H9 (cell line): ENCODE measurements at regions not wholly inside any gene's neighbourhood (a gene's known extent, or its start where the extent isn't known, plus 50 kb on each side); places are given as distances from the start of the nearest gene placed in this dataset.

Experiments used
- DNase-seq: peaks from one replicate; pipeline ENCODE4 v3.0.0-alpha.2; 2017
- H2AFZ ChIP-seq: one replicate; pipeline ENCODE4 v1.6.1; 2013; ENCODE audit warnings: mild to moderate bottlenecking, low read length, control low read depth, moderate library complexity
- H2AK5ac ChIP-seq: 2 replicates; pipeline ENCODE4 v1.6.1; 2013; ENCODE audit warnings: low read length, control low read depth, mixed read lengths; ENCODE audit not compliant: insufficient read length
- H2BK120ac ChIP-seq: one replicate; pipeline ENCODE4 v1.6.1; 2013; ENCODE audit warnings: low read depth, mild to moderate bottlenecking, low read length, control low read depth, inconsistent platforms; ENCODE audit not compliant: poor library complexity, severe bottlenecking
- H2BK12ac ChIP-seq: 2 replicates; pipeline ENCODE4 v1.6.1; 2013; ENCODE audit warnings: low read length, control low read depth, mixed read lengths, low read depth; ENCODE audit not compliant: insufficient read length
- H2BK15ac ChIP-seq: 2 replicates; pipeline ENCODE4 v1.6.1; 2013; ENCODE audit warnings: low read depth, low read length, control low read depth
- H2BK20ac ChIP-seq: one replicate; pipeline ENCODE4 v1.6.1; 2013; ENCODE audit warnings: low read depth, mild to moderate bottlenecking, low read length, control low read depth, inconsistent platforms; ENCODE audit not compliant: poor library complexity, severe bottlenecking
- H2BK5ac ChIP-seq: 2 replicates; pipeline ENCODE4 v1.6.1; 2013; ENCODE audit warnings: low read length, control low read depth, mixed read lengths; ENCODE audit not compliant: insufficient read length
- H3K14ac ChIP-seq: 2 replicates; pipeline ENCODE4 v1.6.1; 2013; ENCODE audit warnings: low read length, control low read depth; ENCODE audit not compliant: insufficient read depth
- H3K18ac ChIP-seq: 2 replicates; pipeline ENCODE4 v1.6.1; 2013; ENCODE audit warnings: low read depth, mild to moderate bottlenecking, mixed read lengths, low read length, control low read depth; ENCODE audit not compliant: insufficient read length
- H3K23ac ChIP-seq: 2 replicates; pipeline ENCODE4 v1.6.1; 2013; ENCODE audit warnings: low read length, control low read depth, mixed read lengths, low read depth; ENCODE audit not compliant: insufficient read length
- H3K23me2 ChIP-seq: 2 replicates; pipeline ENCODE4 v1.6.1; 2013; ENCODE audit warnings: low read depth, mild to moderate bottlenecking, mixed read lengths, low read length, control low read depth; ENCODE audit not compliant: insufficient read length, poor library complexity, severe bottlenecking
- H3K27ac ChIP-seq: 2 replicates; pipeline ENCODE4 v1.5.1; 2013; ENCODE audit warnings: low read length, control low read depth, mixed read lengths, low read depth; ENCODE audit not compliant: insufficient read length
- H3K27me3 ChIP-seq: 2 replicates; pipeline ENCODE4 v1.6.1; 2013; ENCODE audit warnings: low read length, control low read depth, inconsistent platforms; ENCODE audit not compliant: insufficient read depth
- H3K4ac ChIP-seq: 2 replicates; pipeline ENCODE4 v1.6.1; 2013; ENCODE audit warnings: low read depth, mild to moderate bottlenecking, control low read depth, inconsistent platforms, low read length, moderate library complexity
- H3K4me1 ChIP-seq: 2 replicates; pipeline ENCODE4 v1.6.1; 2013; ENCODE audit warnings: low read length, control low read depth, inconsistent platforms; ENCODE audit not compliant: insufficient read depth
- H3K4me2 ChIP-seq: 2 replicates; pipeline ENCODE4 v1.6.1; 2013; ENCODE audit warnings: low read length, control low read depth, mixed read lengths; ENCODE audit not compliant: insufficient read length, insufficient read depth
- H3K56ac ChIP-seq: 2 replicates; pipeline ENCODE4 v1.6.1; 2013; ENCODE audit warnings: low read depth, mild to moderate bottlenecking, mixed read lengths, low read length, control low read depth; ENCODE audit not compliant: insufficient read length
- H3K79me1 ChIP-seq: 2 replicates; pipeline ENCODE4 v1.6.1; 2013; ENCODE audit warnings: low read depth, mild to moderate bottlenecking, moderate library complexity, low read length, control low read depth, inconsistent platforms; ENCODE audit not compliant: insufficient read depth, poor library complexity, severe bottlenecking
- H3K79me2 ChIP-seq: 2 replicates; pipeline ENCODE4 v1.6.1; 2013; ENCODE audit warnings: low read length, control low read depth, inconsistent platforms; ENCODE audit not compliant: insufficient read depth
- H3K9ac ChIP-seq: 2 replicates; pipeline ENCODE4 v1.6.1; 2013; ENCODE audit warnings: low read length, control low read depth, mixed read lengths; ENCODE audit not compliant: insufficient read length; ENCODE audit errors: extremely low read depth
- H3K9me3 ChIP-seq: one replicate; pipeline ENCODE4 v1.6.1; 2013; ENCODE audit warnings: low read depth, low read length, inconsistent platforms; ENCODE audit not compliant: control insufficient read depth
- H3T11ph ChIP-seq: one replicate; pipeline ENCODE4 v1.6.1; 2013; ENCODE audit warnings: mild to moderate bottlenecking, low read length, control low read depth, inconsistent platforms
- H4K20me1 ChIP-seq: one replicate; pipeline ENCODE4 v1.6.1; 2013; ENCODE audit not compliant: control insufficient read depth, insufficient read length, insufficient read depth
- H4K5ac ChIP-seq: 2 replicates; pipeline ENCODE4 v1.6.1; 2013; ENCODE audit warnings: low read depth, mild to moderate bottlenecking, mixed read lengths, low read length, control low read depth; ENCODE audit not compliant: insufficient read length
- H4K8ac ChIP-seq: replicated peaks from 2 replicates; pipeline ENCODE4 v1.6.1; 2013; ENCODE audit warnings: low read length, control low read depth, mixed read lengths, low read depth; ENCODE audit not compliant: insufficient read length
- H4K91ac ChIP-seq: 2 replicates; pipeline ENCODE4 v1.6.1; 2013; ENCODE audit warnings: low read depth, mild to moderate bottlenecking, moderate library complexity, mixed read lengths, low read length, control low read depth; ENCODE audit not compliant: insufficient read length
- H3K27ac Mint-ChIP-seq, 3 experiments: 2 replicates in 2 of 3; 3 replicates in 1 of 3; pipeline ENCODE4 v1.8.0; 2020 to 2021; ENCODE audit warnings: mixed read lengths in 3 of 3, mild to moderate bottlenecking in 1 of 3, moderate library complexity in 1 of 3
- H3K27me3 Mint-ChIP-seq: 2 replicates; pipeline ENCODE4 v1.8.0; 2021; ENCODE audit warnings: low read depth, mild to moderate bottlenecking, moderate library complexity, mixed read lengths
- H3K36me3 Mint-ChIP-seq, 3 experiments: 2 replicates in 2 of 3; 3 replicates in 1 of 3; pipeline ENCODE4 v1.8.0; 2020 to 2021; ENCODE audit warnings: low read depth in 3 of 3, mixed read lengths in 3 of 3; ENCODE audit not compliant: insufficient read depth in 1 of 3
- H3K4me1 Mint-ChIP-seq, 2 experiments: 2 replicates each; pipeline ENCODE4 v1.8.0; 2020; ENCODE audit warnings: mixed read lengths in 2 of 2
- H3K4me3 Mint-ChIP-seq, 2 experiments: 2 replicates in 1 of 2; 3 replicates in 1 of 2; pipeline ENCODE4 v1.8.0; 2020 to 2021; ENCODE audit warnings: mild to moderate bottlenecking in 2 of 2, mixed read lengths in 2 of 2, moderate library complexity in 1 of 2
- H3K9me3 Mint-ChIP-seq, 2 experiments: 2 replicates in 1 of 2; 3 replicates in 1 of 2; pipeline ENCODE4 v1.8.0; 2020; ENCODE audit warnings: mild to moderate bottlenecking in 2 of 2, mixed read lengths in 2 of 2, moderate library complexity in 1 of 2
- WGBS: extraction: QIAGEN DNeasy Blood & Tissue Kit; methylation state at CpG from one replicate; pipeline ENCODE4 v1.1.7; 2013; ENCODE audit warnings: missing lambda C conversion rate, low lambda C conversion rate, mixed read lengths; ENCODE audit not compliant: insufficient read length; ENCODE audit errors: extremely low coverage; 5-methylcytosine and 5-hydroxymethylcytosine counted together
- TF ChIP-seq, protein P1 (sequence below): fragments of 200-600 bp; sonication (generic); conservative IDR thresholded peaks from 3 replicates; pipeline ENCODE4 v1.8.0; 2021; ENCODE audit warnings: antibody characterized with exemption, mild to moderate bottlenecking

- H2AK5ac ChIP-seq, result no peak overlapping the region
- no peak overlapping the region for H3K4ac ChIP-seq
- no peak overlapping the region for H3T11ph ChIP-seq
- no peak overlapping the region for H3K14ac ChIP-seq
- H3K56ac ChIP-seq, result no peak overlapping the region
- no peaks in the 10 kb centered on the region for H4K20me1 ChIP-seq
- H3K79me1 ChIP-seq, result no peaks in the 10 kb centered on the region
- Mint-ChIP-seq H3K4me1 (peaks cover 12 to 22% of the 10 kb centered on the region in 2 experiments), H3K4me3 (0 out of 5 replicates have a peak overlapping the region, but pooled peaks of 1 of the 2 experiments have one; percentile 20), H3K36me3 (no peaks in the 10 kb centered on the region), H3K27me3 (peaks cover 96% of the 10 kb centered on the region), H3K27ac (no peak overlapping the region), H3K9me3 (no peaks in the 10 kb centered on the region)
- no peak overlapping the region for H3K27ac ChIP-seq
- H2BK120ac ChIP-seq, result no peak overlapping the region
- H3K79me2 ChIP-seq, result no peaks in the 10 kb centered on the region
- no peak overlapping the region for H3K18ac ChIP-seq
- H2BK5ac ChIP-seq, result no peak overlapping the region
- no peak overlapping the region for H2AFZ ChIP-seq
- H4K91ac ChIP-seq, result no peak overlapping the region
- peaks cover 39% of the 10 kb centered on the region for H3K27me3 ChIP-seq
- DNase-seq, result no peak
- H3K23ac ChIP-seq, result no peak overlapping the region
- TF ChIP-seq, protein P1, sequence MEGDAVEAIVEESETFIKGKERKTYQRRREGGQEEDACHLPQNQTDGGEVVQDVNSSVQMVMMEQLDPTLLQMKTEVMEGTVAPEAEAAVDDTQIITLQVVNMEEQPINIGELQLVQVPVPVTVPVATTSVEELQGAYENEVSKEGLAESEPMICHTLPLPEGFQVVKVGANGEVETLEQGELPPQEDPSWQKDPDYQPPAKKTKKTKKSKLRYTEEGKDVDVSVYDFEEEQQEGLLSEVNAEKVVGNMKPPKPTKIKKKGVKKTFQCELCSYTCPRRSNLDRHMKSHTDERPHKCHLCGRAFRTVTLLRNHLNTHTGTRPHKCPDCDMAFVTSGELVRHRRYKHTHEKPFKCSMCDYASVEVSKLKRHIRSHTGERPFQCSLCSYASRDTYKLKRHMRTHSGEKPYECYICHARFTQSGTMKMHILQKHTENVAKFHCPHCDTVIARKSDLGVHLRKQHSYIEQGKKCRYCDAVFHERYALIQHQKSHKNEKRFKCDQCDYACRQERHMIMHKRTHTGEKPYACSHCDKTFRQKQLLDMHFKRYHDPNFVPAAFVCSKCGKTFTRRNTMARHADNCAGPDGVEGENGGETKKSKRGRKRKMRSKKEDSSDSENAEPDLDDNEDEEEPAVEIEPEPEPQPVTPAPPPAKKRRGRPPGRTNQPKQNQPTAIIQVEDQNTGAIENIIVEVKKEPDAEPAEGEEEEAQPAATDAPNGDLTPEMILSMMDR, result no peak
- no peak overlapping the region for H4K5ac ChIP-seq
- H4K8ac ChIP-seq, result no peak overlapping the region
- no peak overlapping the region for H2BK12ac ChIP-seq
- no peaks in the 10 kb centered on the region for H3K4me1 ChIP-seq
- H2BK20ac ChIP-seq, result no peak overlapping the region
- no peak overlapping the region for H3K9ac ChIP-seq
- H3K4me2 ChIP-seq, result no peak overlapping the region
- no peak overlapping the region for H2BK15ac ChIP-seq
- H3K23me2 ChIP-seq, result peaks cover 13% of the 10 kb centered on the region
- no CpG with 5 or more reads among the region's 2 CpGs for WGBS
- H3K9me3 ChIP-seq, result no peaks in the 10 kb centered on the region
Observed at GRCh38 chr15:96051598-96051997, 278.9 kb upstream of the NR2F2 start.
